Tibial nerve (tissue), 3 donors: ENCODE measurements at regions not wholly inside any gene's neighbourhood (a gene's known extent, or its start where the extent isn't known, plus 50 kb on each side); places are given as distances from the start of the nearest gene placed in this dataset.

Source experiments
- CTCF ChIP-seq, 5 experiments: fragments of 200-600 bp in 3 of 5; fragments of 450-650 bp in 2 of 5; sonication (generic) in 3 of 5; IDR thresholded peaks; one replicate each; pipeline ENCODE4 v1.5.1; 2016 to 2019; ENCODE audit warnings: antibody characterized with exemption in 5 of 5, mild to moderate bottlenecking in 3 of 5, moderate library complexity in 2 of 5
- POLR2A ChIP-seq, 2 donors: fragments of 450-650 bp; IDR thresholded peaks; one replicate each; pipeline ENCODE4 v1.6.1; 2017; ENCODE audit warnings: antibody characterized with exemption in 2 of 2, mild to moderate bottlenecking in 2 of 2, moderate library complexity in 2 of 2

- TF ChIP-seq CTCF (IDR thresholded peaks at IDR 0.05) (no peak), POLR2A (IDR thresholded peaks at IDR 0.05) (no peak)
These were observed 394.1 kb upstream of the NBEA start for GRCh38 chr13:34547929-34548328.
